ENCODE measurements at regions not wholly inside any gene's neighbourhood (a gene's known extent, or its start where the extent isn't known, plus 50 kb on each side); places are given as distances from the start of the nearest gene placed in this dataset.

GRCh38 chr12:131370791-131371347, 340.0 kb upstream of the SFSWAP start:
- TF ChIP-seq ZNF274 (IDR thresholded peaks at IDR 0.05; ENCODE audit: low read depth, low read length) = no peak
- no peak overlapping the region for H3K4me3 ChIP-seq (ENCODE audit: low read length)

DNA sequence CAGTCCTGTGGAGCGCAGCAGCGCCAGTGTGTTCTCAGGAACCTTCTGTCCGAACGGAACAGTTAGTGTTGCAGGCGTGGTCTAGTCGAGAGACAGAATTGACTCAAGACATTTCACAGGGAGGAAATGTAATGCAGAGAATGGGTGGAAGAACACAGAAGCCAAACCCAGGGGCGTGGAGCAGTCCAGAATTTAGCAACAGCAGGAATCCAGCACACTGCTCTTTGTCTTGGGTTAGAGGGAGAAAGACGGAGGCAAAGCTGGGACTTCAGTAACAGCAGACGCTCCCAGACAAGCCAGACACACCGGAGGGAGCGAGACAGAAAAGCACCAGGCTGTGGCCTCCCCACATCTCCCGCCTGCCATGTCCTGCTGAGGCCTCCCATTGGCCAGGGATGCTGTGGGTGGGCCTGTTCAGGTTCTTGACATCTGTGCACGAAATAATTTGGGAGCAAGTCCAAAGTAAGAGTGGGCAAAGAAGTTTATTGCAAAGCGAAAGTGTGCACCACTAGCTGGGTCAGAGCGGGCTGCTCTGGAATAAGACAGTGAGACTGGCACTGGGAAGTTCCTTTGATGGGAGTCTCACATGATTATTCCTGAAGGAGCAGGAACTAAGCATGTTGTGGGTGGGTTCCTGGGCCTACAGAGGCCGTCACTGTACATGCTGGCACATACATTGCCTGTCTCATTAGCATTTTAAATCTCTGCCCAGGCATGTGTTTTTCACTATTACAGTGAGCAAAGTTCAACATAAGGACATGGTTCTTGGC, 339.3 kb upstream of the SFSWAP start:
- TF ChIP-seq ZNF274 (IDR thresholded peaks at IDR 0.05; ENCODE audit: low read depth, low read length) = no peak

DNA sequence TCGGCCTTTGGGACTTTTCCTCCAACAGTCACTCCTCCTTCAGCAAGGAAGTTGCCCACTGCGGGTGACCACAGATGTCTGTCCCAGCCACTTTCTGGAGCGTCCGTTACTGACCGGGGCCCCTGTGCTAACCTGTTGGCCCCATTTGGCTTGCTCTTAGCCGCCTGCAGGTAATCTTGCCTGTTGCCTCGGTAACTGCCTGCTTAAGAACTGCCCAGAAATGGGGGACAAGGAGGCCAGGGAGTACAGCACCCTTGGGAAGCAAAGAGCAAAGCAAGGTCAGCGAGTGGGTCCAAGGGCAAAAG, 338.8 kb upstream of the SFSWAP start:
- no peak overlapping the region for H3K4me3 ChIP-seq (ENCODE audit: low read length)
- TF ChIP-seq ZNF274 (IDR thresholded peaks at IDR 0.05; ENCODE audit: low read depth, low read length) = no peak

More for the DNA sequence above, 339.3 kb upstream of the SFSWAP start:
- H3K4me3 ChIP-seq (ENCODE audit: low read length) = no peak overlapping the region

GRCh38 chr12:131372706-131373195, 338.1 kb upstream of the SFSWAP start:
- no peak overlapping the region for H3K4me3 ChIP-seq (ENCODE audit: low read length)
- no peak for TF ChIP-seq ZNF274 (IDR thresholded peaks at IDR 0.05; ENCODE audit: low read depth, low read length)

GRCh38 chr12:131375261-131375971, 335.5 kb upstream of the SFSWAP start:
- no peak for TF ChIP-seq ZNF274 (IDR thresholded peaks at IDR 0.05; ENCODE audit: low read depth, low read length)
- H3K4me3 ChIP-seq (ENCODE audit: low read length) = no peak overlapping the region

DNA sequence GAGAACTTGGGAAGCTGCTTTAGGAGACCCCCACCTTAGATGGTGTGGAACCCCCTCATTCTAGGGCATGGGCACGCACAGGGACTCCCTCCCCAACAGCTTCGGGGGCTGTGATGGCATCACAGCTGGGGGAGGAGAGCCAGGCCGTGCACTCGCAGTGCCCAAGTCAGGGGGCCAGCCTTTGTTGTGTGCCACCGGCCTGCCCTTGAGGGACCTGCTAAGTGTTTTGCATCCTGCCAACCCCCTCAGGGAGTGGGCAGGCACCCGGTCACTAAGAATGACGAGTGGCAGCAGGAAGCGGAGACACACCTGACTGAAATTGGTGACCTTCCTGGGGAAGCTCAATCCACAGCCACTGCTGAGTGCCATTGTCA, 334.9 kb upstream of the SFSWAP start:
- TF ChIP-seq ZNF274 (IDR thresholded peaks at IDR 0.05; ENCODE audit: low read depth, low read length) = no peak
- no peak overlapping the region for H3K4me3 ChIP-seq (ENCODE audit: low read length)

GRCh38 chr12:131378176-131378842, 332.6 kb upstream of the SFSWAP start:
- H3K4me3 ChIP-seq (ENCODE audit: low read length) = no peak overlapping the region
- no peak for TF ChIP-seq ZNF274 (IDR thresholded peaks at IDR 0.05; ENCODE audit: low read depth, low read length)

- TF ChIP-seq ZNF274 (IDR thresholded peaks at IDR 0.05; ENCODE audit: low read depth, low read length) = no peak
- no peak overlapping the region for H3K4me3 ChIP-seq (ENCODE audit: low read length)
Measured at GRCh38 chr12:131378861-131379665, 331.8 kb upstream of the SFSWAP start.

GRCh38 chr12:131379738-131380137, 331.2 kb upstream of the SFSWAP start:
- H3K4me3 ChIP-seq (ENCODE audit: low read length) = no peak overlapping the region
- TF ChIP-seq ZNF274 (IDR thresholded peaks at IDR 0.05; ENCODE audit: low read depth, low read length) = no peak

DNA sequence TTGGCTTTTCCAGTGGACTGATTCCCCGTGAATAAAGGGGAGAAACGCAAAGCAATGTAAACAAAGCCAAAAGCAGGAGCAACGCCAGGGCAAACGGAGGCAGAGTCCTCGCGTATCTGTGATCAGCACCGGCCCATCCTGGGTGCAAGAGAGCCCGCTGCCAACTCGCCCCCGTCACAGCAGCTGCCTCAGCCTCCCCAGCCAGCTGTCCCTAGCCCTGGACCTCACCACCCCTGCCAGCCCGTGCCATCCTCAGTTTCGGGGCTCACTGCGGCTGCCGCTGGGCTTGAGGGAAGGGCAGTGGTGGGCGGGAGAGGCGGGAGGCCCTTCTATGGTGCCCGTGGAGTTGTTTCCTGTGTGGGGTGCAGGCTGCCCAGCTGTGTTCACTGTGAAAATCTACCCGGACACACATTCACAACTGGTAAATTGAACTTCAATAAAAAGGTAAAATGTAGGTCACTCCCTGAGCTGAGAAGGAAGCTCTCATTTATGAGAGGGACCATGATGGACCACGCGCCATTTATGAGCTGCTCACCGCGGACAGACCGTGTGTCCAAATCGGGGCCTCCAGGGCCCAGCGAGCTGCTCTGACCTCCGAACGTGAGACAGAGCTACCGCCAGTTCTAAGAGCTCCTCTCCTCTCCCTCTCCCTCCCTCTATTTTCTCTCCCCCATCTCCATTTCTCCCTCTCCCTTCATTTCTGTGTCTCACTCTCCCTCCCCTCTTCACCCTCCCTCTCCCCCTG, 330.5 kb upstream of the SFSWAP start:
- TF ChIP-seq ZNF274 (IDR thresholded peaks at IDR 0.05; ENCODE audit: low read depth, low read length) = no peak

GRCh38 chr12:131380965-131381705, 329.8 kb upstream of the SFSWAP start:
- TF ChIP-seq ZNF274 (IDR thresholded peaks at IDR 0.05; ENCODE audit: low read depth, low read length) = no peak
- no peak overlapping the region for H3K4me3 ChIP-seq (ENCODE audit: low read length)

More for the DNA sequence above, 330.5 kb upstream of the SFSWAP start:
- no peak overlapping the region for H3K4me3 ChIP-seq (ENCODE audit: low read length)

DNA sequence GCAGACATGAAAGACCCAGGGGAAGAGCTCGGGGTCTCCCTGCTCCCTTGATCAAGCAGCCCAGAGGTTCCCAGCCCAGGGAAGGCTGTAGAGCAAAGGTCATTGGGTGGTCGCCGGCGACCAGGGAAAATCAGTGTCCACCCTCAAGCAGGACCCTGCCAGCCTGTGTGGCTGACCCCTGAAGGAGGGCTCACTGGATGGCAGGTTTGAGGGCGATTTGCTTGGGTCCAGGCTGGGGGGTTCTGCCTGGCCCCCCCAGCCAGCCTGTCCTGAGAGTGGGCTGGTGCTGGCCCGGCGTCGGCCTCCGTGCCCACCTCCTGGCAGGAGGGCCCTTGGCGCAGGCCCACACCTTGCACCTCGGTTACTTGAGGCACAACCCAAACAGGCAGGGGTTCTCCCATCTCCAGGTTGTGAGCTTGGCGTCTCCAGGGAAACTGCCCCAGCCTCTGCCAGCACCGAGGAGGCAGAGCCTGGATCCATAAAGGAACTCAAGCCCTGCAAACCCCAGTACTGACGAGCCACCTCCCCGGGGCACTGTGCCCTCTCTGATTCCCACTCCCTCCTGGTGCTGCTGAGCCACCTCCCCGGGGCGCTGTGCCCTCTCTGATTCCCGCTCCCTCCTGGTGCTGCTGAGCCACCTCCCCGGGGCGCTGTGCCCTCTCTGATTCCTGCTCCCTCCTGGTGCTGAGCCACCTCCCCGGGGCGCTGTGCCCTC, 329.0 kb upstream of the SFSWAP start:
- H3K4me3 ChIP-seq (ENCODE audit: low read length) = no peak overlapping the region
- TF ChIP-seq ZNF274 (IDR thresholded peaks at IDR 0.05; ENCODE audit: low read depth, low read length) = no peak

Data from GM08714 (cell line).